ENCODE measurements at regions not wholly inside any gene's neighbourhood (a gene's known extent, or its start where the extent isn't known, plus 50 kb on each side); places are given as distances from the start of the nearest gene placed in this dataset.

- Histone ChIP-seq H3K4me2 (ENCODE audit: insufficient read depth, low read length) (no peak overlapping the region), H3K79me2 (ENCODE audit: control insufficient read depth, insufficient read depth, low read length) (no peaks in the 10 kb centered on the region), H4K20me1 (replicated peaks; ENCODE audit: control insufficient read depth, extremely low read depth, insufficient read depth, low read length) (no peaks in the 10 kb centered on the region), H3K9ac (replicated peaks; ENCODE audit: extremely low read depth, insufficient read depth, low read length) (no peak overlapping the region), H3K9me1 (replicated peaks; ENCODE audit: control insufficient read depth, extremely low read depth, insufficient read depth, low read length) (no peaks in the 10 kb centered on the region), H3K9me3 (replicated peaks; ENCODE audit: control insufficient read depth, insufficient read depth, low read length) (no peaks in the 10 kb centered on the region), H3K4me3 (replicated peaks in 1 of 3; ENCODE audit: insufficient read depth in 1 of 3, low read depth in 1 of 3, low read length in 3 of 3) (no peak overlapping the region), H3K27me3 (ENCODE audit: control insufficient read depth in 2 of 2, insufficient read depth in 2 of 2, low read length in 2 of 2) (no peaks in the 10 kb centered on the region), H2AFZ (ENCODE audit: low read depth, low read length) (no peak overlapping the region), H3K4me1 (ENCODE audit: control insufficient read depth, extremely low read depth, insufficient read depth, low read length) (no peaks in the 10 kb centered on the region), H3K27ac (ENCODE audit: insufficient read depth, low read depth, low read length) (no peak overlapping the region), H3K36me3 (ENCODE audit: control insufficient read depth in 2 of 2, extremely low read depth in 1 of 2, insufficient read depth in 2 of 2, low read length in 2 of 2) (no peaks in the 10 kb centered on the region)
- dilution Hi-C loops (cut with MboI; ENCODE audit: extremely low pct_ligation_motif_present, low sequenced_read_pairs) (no loop called here), intact Hi-C loops (cut with micrococcal nuclease) (no loop called here)
- CTCF ChIA-PET, result no interaction called here
- DNase-seq (ENCODE audit: low read depth, low spot score), result no peak
- no peak for FAIRE-seq
- TF ChIP-seq EZH2 (IDR thresholded peaks at IDR 0.05; ENCODE audit: borderline replicate concordance, low read depth, low read length, severe bottlenecking) (no peak), CTCF (IDR thresholded peaks at IDR 0.05; ENCODE audit: extremely low read depth in 1 of 2, insufficient read depth in 1 of 2, low read depth in 1 of 2, low read length in 2 of 2) (no peak), JUN (IDR thresholded peaks at IDR 0.05; ENCODE audit: borderline replicate concordance, insufficient read depth, insufficient read length, low read depth) (no peak)
- POLR2A ChIA-PET, result no interaction called here
- BruUV-seq (replicated peaks), result no TSS peak
Measured at GRCh38 chr5:31114817-31115216, 78.7 kb upstream of the CDH6 start.

GRCh38 chr5:31113666-31114350, 79.7 kb upstream of the CDH6 start:
- no peak overlapping the region for H2AFZ ChIP-seq (ENCODE audit: low read depth, low read length)
- no peaks in the 10 kb centered on the region for H3K27me3 ChIP-seq (ENCODE audit: control insufficient read depth in 2 of 2, insufficient read depth in 2 of 2, low read length in 2 of 2)
- H3K4me3 ChIP-seq (replicated peaks in 1 of 3; ENCODE audit: insufficient read depth in 1 of 3, low read depth in 1 of 3, low read length in 3 of 3), result no peak overlapping the region
- intact Hi-C loops (cut with micrococcal nuclease) (no loop called here), dilution Hi-C loops (cut with MboI; ENCODE audit: extremely low pct_ligation_motif_present, low sequenced_read_pairs) (no loop called here)
- no peak for TF ChIP-seq EZH2 (IDR thresholded peaks at IDR 0.05; ENCODE audit: borderline replicate concordance, low read depth, low read length, severe bottlenecking)
- TF ChIP-seq MYC (IDR thresholded peaks at IDR 0.05; ENCODE audit: low read depth, low read length), result no peak
- no peak for TF ChIP-seq FOS (IDR thresholded peaks at IDR 0.05; ENCODE audit: borderline replicate concordance, insufficient read depth, low read length)
- no peak for TF ChIP-seq JUN (IDR thresholded peaks at IDR 0.05; ENCODE audit: borderline replicate concordance, insufficient read depth, insufficient read length, low read depth)
- TF ChIP-seq GATA2 (IDR thresholded peaks at IDR 0.05; ENCODE audit: insufficient read depth, insufficient read length, low read depth, low read length), result no peak
- TF ChIP-seq POLR2AphosphoS5 (IDR thresholded peaks at IDR 0.05; ENCODE audit: insufficient read depth, low read depth, low read length), result no peak
- no peak for TF ChIP-seq CTCF (IDR thresholded peaks at IDR 0.05; ENCODE audit: extremely low read depth in 1 of 2, insufficient read depth in 1 of 2, low read depth in 1 of 2, low read length in 2 of 2)
- no peak for TF ChIP-seq MAX (IDR thresholded peaks at IDR 0.05; ENCODE audit: insufficient read depth, insufficient read length)
- TF ChIP-seq POLR2A (IDR thresholded peaks at IDR 0.05; ENCODE audit: low read depth, low read length), result no peak
- no peak for FAIRE-seq
- ChIA-PET CTCF (no interaction called here), POLR2A (no interaction called here)
- H3K9me1 ChIP-seq (replicated peaks; ENCODE audit: control insufficient read depth, extremely low read depth, insufficient read depth, low read length), result no peaks in the 10 kb centered on the region
- no peaks in the 10 kb centered on the region for H3K36me3 ChIP-seq (ENCODE audit: control insufficient read depth in 2 of 2, extremely low read depth in 1 of 2, insufficient read depth in 2 of 2, low read length in 2 of 2)
- no peak overlapping the region for H3K4me2 ChIP-seq (ENCODE audit: insufficient read depth, low read length)
- no peaks in the 10 kb centered on the region for H3K79me2 ChIP-seq (ENCODE audit: control insufficient read depth, insufficient read depth, low read length)
- no peaks in the 10 kb centered on the region for H3K9me3 ChIP-seq (replicated peaks; ENCODE audit: control insufficient read depth, insufficient read depth, low read length)
- H3K27ac ChIP-seq (ENCODE audit: insufficient read depth, low read depth, low read length), result no peak overlapping the region
- H4K20me1 ChIP-seq (replicated peaks; ENCODE audit: control insufficient read depth, extremely low read depth, insufficient read depth, low read length), result no peaks in the 10 kb centered on the region
- DNase-seq (ENCODE audit: low read depth, low spot score), result no peak
- BruUV-seq (replicated peaks), result no TSS peak
- no peaks in the 10 kb centered on the region for H3K4me1 ChIP-seq (ENCODE audit: control insufficient read depth, extremely low read depth, insufficient read depth, low read length)
- H3K9ac ChIP-seq (replicated peaks; ENCODE audit: extremely low read depth, insufficient read depth, low read length), result no peak overlapping the region

All from endothelial cell of umbilical vein (primary cell).